SK-N-SH treated with all-trans-retinoic acid at 6 μM for 48 hours (cell line): ENCODE measurements at regions not wholly inside any gene's neighbourhood (a gene's known extent, or its start where the extent isn't known, plus 50 kb on each side); places are given as distances from the start of the nearest gene placed in this dataset.

Source experiments
- GLIS3 ChIP-seq: fragments of 250-450 bp; sonication (Bioruptor Pico); IDR thresholded peaks from 2 replicates; pipeline ENCODE4 v1.5.0; 2020; ENCODE audit warnings: mild to moderate bottlenecking, moderate library complexity
- OSR1 ChIP-seq: fragments of 250-450 bp; sonication (Bioruptor Pico); IDR thresholded peaks from 2 replicates; pipeline ENCODE4 v1.8.0; 2022; ENCODE audit warnings: moderate library complexity, mild to moderate bottlenecking, inconsistent platforms
- PATZ1 ChIP-seq: fragments of 250-450 bp; sonication (Bioruptor Pico); IDR thresholded peaks from 2 replicates; pipeline ENCODE4 v1.8.0; 2020; ENCODE audit warnings: mild to moderate bottlenecking, moderate library complexity, borderline replicate concordance
- RARB ChIP-seq: fragments of 250-450 bp; sonication (Bioruptor Pico); IDR thresholded peaks from 2 replicates; pipeline ENCODE4 v1.8.0; 2021; ENCODE audit warnings: mild to moderate bottlenecking, moderate library complexity
- ZC3H10 ChIP-seq: fragments of 250-450 bp; sonication (Bioruptor Pico); IDR thresholded peaks from 2 replicates; pipeline ENCODE4 v1.5.1; 2021; ENCODE audit warnings: mild to moderate bottlenecking, moderate library complexity
- ZFP30 ChIP-seq: fragments of 450-650 bp; formaldehyde crosslinking; IDR thresholded peaks from 2 replicates; pipeline ENCODE4 v1.5.0; 2022; ENCODE audit warnings: mild to moderate bottlenecking, moderate library complexity
- ZNF70 ChIP-seq: fragments of 450-650 bp; formaldehyde crosslinking; IDR thresholded peaks from 2 replicates; pipeline ENCODE4 v1.5.0; 2020; ENCODE audit warnings: mild to moderate bottlenecking, moderate library complexity

- TF ChIP-seq RARB (no peak), ZC3H10 (CRISPR knock-in tag) (no peak), OSR1 (no peak), PATZ1 (no peak), ZFP30 (no peak), GLIS3 (CRISPR knock-in tag) (no peak), ZNF70 (CRISPR knock-in tag) (no peak)
Observed at GRCh38 chr7:49325571-49325970, 401.2 kb downstream of the CDC14C start.
